HFFc6 (cell line): ENCODE measurements at regions not wholly inside any gene's neighbourhood (a gene's known extent, or its start where the extent isn't known, plus 50 kb on each side); places are given as distances from the start of the nearest gene placed in this dataset.

Experiments used
- DNase-seq: peaks from one replicate; pipeline ENCODE4 v3.0.0-alpha.2; 2018
- H3K27ac Mint-ChIP-seq: 2 replicates; pipeline ENCODE4 v1.8.0; 2020; ENCODE audit warnings: mild to moderate bottlenecking, mixed read lengths
- H3K27me3 Mint-ChIP-seq: 2 replicates; pipeline ENCODE4 v1.8.0; 2021; ENCODE audit warnings: mild to moderate bottlenecking, moderate library complexity, mixed read lengths; ENCODE audit not compliant: insufficient read depth
- H3K36me3 Mint-ChIP-seq: 2 replicates; pipeline ENCODE4 v1.8.0; 2021; ENCODE audit warnings: low read depth, mixed read lengths
- H3K4me1 Mint-ChIP-seq: 2 replicates; pipeline ENCODE4 v1.8.0; 2020; ENCODE audit warnings: low read depth, mixed read lengths
- H3K4me3 Mint-ChIP-seq: 2 replicates; pipeline ENCODE4 v1.8.0; 2020; ENCODE audit warnings: mild to moderate bottlenecking, moderate library complexity, mixed read lengths
- H3K9me3 Mint-ChIP-seq: 2 replicates; pipeline ENCODE4 v1.8.0; 2020; ENCODE audit warnings: mild to moderate bottlenecking, mixed read lengths
- TF ChIP-seq, protein P1 (sequence below): fragments of 200-600 bp; sonication (generic); IDR thresholded peaks from 2 replicates; pipeline ENCODE4 v1.5.0; 2021; ENCODE audit warnings: antibody characterized with exemption, mild to moderate bottlenecking

DNA sequence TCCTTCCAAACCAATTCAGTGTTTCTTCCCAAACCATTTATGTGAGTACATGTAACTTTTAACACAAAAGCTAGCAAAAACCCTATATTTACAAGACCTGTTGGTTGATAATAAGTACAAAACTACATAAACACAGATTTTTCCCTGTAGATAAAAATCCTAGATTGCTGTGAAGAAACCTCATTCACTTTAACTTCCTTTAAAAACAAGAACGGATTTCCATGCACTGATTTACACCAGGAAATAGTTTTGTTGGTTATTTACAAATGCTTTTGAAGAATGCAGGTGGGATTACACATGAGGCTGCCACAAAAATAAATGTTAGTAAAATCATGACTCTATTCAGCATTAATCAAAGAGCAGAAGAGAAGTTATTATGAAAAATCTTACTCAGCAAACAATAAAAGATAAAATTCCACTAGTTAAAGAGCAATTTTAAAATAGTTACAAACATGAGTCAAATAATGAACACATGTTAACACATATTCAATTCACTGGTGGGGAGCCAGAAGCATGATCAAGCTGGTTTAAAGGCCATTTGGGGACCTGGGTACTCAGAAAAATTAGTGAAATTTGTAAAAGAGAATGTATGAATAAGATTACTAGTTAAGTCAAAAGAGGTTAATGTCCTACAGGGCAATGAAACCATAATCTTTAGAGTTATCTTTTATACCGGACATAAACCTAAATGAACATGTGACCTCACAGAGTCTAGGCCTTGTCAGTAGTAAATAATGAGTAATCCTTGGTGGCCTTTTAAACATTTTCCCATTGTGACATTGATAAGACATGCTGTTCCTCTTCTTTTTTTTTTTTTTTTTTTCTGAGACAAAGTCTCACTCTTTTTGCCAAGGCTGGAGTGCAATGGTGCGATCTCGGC is 79.9 kb downstream of the PHLDA1 start:
- no peaks in the 10 kb centered on the region for H3K9me3 Mint-ChIP-seq
- no peak for DNase-seq
- H3K4me3 Mint-ChIP-seq, result peak overlapping the region; percentile 2; the same call in 1 of the 2 replicates
- peaks cover 64% of the 10 kb centered on the region for H3K4me1 Mint-ChIP-seq
- H3K36me3 Mint-ChIP-seq, result no peaks in the 10 kb centered on the region
- H3K27me3 Mint-ChIP-seq, result no peaks in the 10 kb centered on the region
- TF ChIP-seq, protein P1, sequence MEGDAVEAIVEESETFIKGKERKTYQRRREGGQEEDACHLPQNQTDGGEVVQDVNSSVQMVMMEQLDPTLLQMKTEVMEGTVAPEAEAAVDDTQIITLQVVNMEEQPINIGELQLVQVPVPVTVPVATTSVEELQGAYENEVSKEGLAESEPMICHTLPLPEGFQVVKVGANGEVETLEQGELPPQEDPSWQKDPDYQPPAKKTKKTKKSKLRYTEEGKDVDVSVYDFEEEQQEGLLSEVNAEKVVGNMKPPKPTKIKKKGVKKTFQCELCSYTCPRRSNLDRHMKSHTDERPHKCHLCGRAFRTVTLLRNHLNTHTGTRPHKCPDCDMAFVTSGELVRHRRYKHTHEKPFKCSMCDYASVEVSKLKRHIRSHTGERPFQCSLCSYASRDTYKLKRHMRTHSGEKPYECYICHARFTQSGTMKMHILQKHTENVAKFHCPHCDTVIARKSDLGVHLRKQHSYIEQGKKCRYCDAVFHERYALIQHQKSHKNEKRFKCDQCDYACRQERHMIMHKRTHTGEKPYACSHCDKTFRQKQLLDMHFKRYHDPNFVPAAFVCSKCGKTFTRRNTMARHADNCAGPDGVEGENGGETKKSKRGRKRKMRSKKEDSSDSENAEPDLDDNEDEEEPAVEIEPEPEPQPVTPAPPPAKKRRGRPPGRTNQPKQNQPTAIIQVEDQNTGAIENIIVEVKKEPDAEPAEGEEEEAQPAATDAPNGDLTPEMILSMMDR, result no peak
- peak overlapping the region; percentile 98 for H3K27ac Mint-ChIP-seq

DNA sequence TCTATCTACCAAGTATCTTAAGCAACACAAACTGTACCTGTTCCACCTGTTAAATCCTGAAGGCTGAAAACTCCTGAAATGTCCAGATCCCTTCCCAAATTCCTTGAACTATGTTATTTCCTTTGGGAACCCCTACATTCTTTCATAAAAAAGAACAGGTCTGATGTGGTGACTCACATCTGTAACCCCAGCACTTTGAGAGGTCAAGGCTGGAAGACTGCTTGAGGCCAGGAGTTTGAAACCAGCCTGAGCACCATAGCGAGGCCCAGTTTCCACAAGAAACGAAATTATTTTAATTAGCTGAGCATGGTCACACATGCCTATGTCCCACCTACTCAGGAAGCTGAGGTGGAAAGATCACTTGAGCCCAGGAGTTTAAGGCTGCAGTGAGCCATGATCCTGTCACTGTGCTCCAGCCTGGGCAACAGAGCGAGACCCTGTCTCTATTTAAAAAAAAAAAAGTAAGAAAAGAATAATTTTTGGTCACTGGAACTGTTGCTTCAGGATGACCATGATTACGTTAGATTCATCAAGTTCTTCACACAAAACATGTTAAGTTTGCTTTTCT is 84.3 kb downstream of the PHLDA1 start:
- Mint-ChIP-seq H3K4me1 (peaks cover 62% of the 10 kb centered on the region), H3K9me3 (no peaks in the 10 kb centered on the region), H3K27ac (no peak overlapping the region), H3K4me3 (no peak overlapping the region), H3K36me3 (no peaks in the 10 kb centered on the region), H3K27me3 (no peaks in the 10 kb centered on the region)
- TF ChIP-seq, protein P1, result no peak
- DNase-seq, result no peak

- Mint-ChIP-seq H3K27me3 (no peaks in the 10 kb centered on the region), H3K4me1 (peaks cover 50% of the 10 kb centered on the region), H3K9me3 (0 out of 2 replicates have a peak, but pooled peaks cover 2% of the 10 kb centered on the region), H3K4me3 (no peak overlapping the region), H3K36me3 (no peaks in the 10 kb centered on the region), H3K27ac (peak overlapping the region; percentile 98)
- DNase-seq, result no peak
- TF ChIP-seq, protein P1, result no peak
Observed at GRCh38 chr12:75945581-75945980, 86.0 kb downstream of the PHLDA1 start.

DNA sequence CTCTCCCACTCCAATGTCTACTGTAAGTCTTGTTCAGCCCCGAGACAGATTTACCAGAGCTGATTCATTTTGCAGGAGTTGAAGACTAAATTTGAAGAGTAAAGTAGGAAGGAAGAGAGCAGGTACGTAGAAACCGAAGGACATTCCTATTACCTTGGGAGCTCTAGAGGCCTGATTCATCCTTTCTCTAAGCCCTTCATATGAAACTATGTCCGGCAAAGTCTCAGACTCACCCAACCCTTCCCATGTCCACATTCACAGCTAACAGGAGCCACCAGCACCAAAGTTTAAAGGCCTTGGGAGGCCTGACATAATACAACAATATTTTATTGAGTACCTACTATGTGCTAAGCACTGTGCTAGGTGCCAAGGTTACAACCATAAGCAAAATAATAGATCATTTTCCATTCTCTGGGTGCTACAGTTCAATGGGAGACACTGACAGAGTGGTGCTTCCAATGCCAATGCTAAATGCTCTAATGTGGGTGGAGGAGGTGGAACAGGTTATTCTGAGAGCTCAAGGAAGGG is 86.6 kb downstream of the PHLDA1 start:
- Mint-ChIP-seq H3K9me3 (0 out of 2 replicates have a peak, but pooled peaks cover 4% of the 10 kb centered on the region), H3K4me3 (peak overlapping the region; percentile 78), H3K4me1 (peaks cover 48% of the 10 kb centered on the region), H3K36me3 (no peaks in the 10 kb centered on the region), H3K27me3 (no peaks in the 10 kb centered on the region), H3K27ac (peak overlapping the region; percentile 98)
- TF ChIP-seq, protein P1, result no peak
- DNase-seq, result no peak

GRCh38 chr12:75944097-75944904 is 87.3 kb downstream of the PHLDA1 start:
- no peaks in the 10 kb centered on the region for H3K27me3 Mint-ChIP-seq
- H3K4me1 Mint-ChIP-seq, result peaks cover 45% of the 10 kb centered on the region
- TF ChIP-seq, protein P1, result no peak
- H3K9me3 Mint-ChIP-seq, result 0 out of 2 replicates have a peak, but pooled peaks cover 4% of the 10 kb centered on the region
- peak; percentile 89 for DNase-seq
- H3K36me3 Mint-ChIP-seq, result no peaks in the 10 kb centered on the region
- H3K4me3 Mint-ChIP-seq, result peak overlapping the region; percentile 78
- peak overlapping the region; percentile 98 for H3K27ac Mint-ChIP-seq
